Gastrocnemius medialis (tissue), 4 donors: ENCODE measurements at regions not wholly inside any gene's neighbourhood (a gene's known extent, or its start where the extent isn't known, plus 50 kb on each side); places are given as distances from the start of the nearest gene placed in this dataset.

Experiments
- POLR2A ChIP-seq, 2 donors: fragments of 450-650 bp; IDR thresholded peaks; one replicate each; pipeline ENCODE4 v1.6.1; 2017; ENCODE audit warnings: antibody characterized with exemption in 2 of 2, mild to moderate bottlenecking in 2 of 2, moderate library complexity in 2 of 2
- TF ChIP-seq, protein P1 (sequence below), 5 experiments: fragments of 450-650 bp in 3 of 5; fragments of 200-600 bp in 2 of 5; sonication (generic) in 2 of 5; IDR thresholded peaks in 4 of 5; conservative IDR thresholded peaks in 1 of 5; 1 replicate in 4 of 5; 2 replicates in 1 of 5; pipeline ENCODE4 v1.5.1; 2016 to 2019; ENCODE audit warnings: antibody characterized with exemption in 5 of 5, mild to moderate bottlenecking in 3 of 5, moderate library complexity in 3 of 5

DNA sequence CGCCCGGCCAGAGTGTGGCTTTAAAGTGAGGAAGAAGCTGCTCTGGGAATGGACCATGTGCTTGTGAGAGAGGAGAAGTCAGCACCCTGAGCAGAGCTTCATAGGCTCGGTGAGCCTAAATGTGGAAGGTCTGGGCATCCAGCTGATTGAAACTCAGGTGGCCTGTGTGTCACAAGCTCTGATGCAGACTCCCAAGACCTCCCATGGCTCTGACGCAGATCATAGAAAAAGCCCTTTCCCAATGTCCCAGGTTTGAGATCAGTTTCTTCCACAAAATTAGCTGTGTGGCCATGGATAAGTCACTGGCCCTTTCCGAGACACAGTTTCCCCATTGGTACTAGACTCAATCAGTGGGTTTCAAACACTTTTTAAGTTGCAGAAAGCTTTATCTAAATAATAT lies 180.0 kb upstream of the CCL2 start:
- TF ChIP-seq, protein P1, sequence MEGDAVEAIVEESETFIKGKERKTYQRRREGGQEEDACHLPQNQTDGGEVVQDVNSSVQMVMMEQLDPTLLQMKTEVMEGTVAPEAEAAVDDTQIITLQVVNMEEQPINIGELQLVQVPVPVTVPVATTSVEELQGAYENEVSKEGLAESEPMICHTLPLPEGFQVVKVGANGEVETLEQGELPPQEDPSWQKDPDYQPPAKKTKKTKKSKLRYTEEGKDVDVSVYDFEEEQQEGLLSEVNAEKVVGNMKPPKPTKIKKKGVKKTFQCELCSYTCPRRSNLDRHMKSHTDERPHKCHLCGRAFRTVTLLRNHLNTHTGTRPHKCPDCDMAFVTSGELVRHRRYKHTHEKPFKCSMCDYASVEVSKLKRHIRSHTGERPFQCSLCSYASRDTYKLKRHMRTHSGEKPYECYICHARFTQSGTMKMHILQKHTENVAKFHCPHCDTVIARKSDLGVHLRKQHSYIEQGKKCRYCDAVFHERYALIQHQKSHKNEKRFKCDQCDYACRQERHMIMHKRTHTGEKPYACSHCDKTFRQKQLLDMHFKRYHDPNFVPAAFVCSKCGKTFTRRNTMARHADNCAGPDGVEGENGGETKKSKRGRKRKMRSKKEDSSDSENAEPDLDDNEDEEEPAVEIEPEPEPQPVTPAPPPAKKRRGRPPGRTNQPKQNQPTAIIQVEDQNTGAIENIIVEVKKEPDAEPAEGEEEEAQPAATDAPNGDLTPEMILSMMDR (IDR thresholded peaks at IDR 0.05 in 4 of 5, conservative IDR thresholded peaks at IDR 0.05 in 1 of 5): no peak
- no peak for TF ChIP-seq POLR2A (IDR thresholded peaks at IDR 0.05)
